ENCODE measurements at regions not wholly inside any gene's neighbourhood (a gene's known extent, or its start where the extent isn't known, plus 50 kb on each side); places are given as distances from the start of the nearest gene placed in this dataset.
A peak's percentile ranks its signal among the peaks of the same experiment; 100 is the strongest.

- DNase-seq (ENCODE audit: insufficient read length): no peak
- FAIRE-seq: no peak
- TF ChIP-seq TAF1 (IDR thresholded peaks at IDR 0.05; ENCODE audit: borderline replicate concordance, low read depth, low read length): no peak
- no peak for TF ChIP-seq POLR2A (IDR thresholded peaks at IDR 0.05; ENCODE audit: low read depth, low read length)
- no peak for TF ChIP-seq POLR2AphosphoS5 (IDR thresholded peaks at IDR 0.05; ENCODE audit: low read depth, low read length)
Measured at GRCh38 chr5:68659881-68660280, 433.9 kb upstream of the SLC30A5 start.

DNA sequence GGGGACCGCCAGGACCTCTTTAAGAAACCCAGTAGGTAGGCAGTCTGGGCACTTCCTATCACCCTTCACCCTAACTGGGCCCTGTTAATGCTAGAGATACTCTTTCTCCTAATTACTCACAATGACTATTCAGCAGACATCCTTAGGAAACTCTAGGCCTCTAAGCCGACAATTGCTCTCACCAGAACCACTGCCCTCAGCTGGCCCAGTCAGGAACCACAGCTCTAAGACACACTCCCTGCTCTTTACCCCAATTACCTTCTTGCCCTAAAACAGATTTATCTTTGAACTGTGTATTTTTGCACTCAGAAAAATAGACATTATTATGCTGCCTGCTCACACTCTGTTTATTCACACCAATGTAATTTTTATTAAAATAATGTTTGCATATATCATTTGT, 432.6 kb upstream of the SLC30A5 start:
- TF ChIP-seq TAF1 (IDR thresholded peaks at IDR 0.05; ENCODE audit: borderline replicate concordance, low read depth, low read length) (no peak), POLR2A (IDR thresholded peaks at IDR 0.05; ENCODE audit: low read depth, low read length) (no peak), POLR2AphosphoS5 (IDR thresholded peaks at IDR 0.05; ENCODE audit: low read depth, low read length) (no peak)
- FAIRE-seq (peak; percentile 24), DNase-seq (ENCODE audit: insufficient read length) (no peak)

DNA sequence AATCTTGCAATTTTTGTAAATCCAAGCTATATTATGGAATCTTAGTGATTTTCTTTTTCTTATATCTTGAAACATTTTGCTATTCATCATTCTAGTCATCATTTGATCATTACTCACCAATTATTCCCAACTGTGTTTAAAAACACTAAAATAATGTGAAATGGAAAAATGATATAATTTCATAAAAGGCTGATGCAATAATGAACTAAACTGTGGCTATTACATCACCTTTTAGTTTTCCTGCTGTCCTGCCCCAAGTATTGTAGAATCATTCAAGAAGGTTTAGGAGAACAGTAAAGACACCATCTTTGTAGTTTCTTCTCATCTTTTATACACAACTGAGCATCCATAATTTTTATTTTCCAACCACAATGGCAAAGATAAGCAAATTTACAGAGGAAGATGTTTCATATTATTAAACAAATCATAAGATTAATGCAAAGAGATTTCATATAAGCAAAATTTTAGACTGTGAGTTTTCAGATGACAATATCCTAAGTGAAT, 431.0 kb upstream of the SLC30A5 start:
- DNase-seq (ENCODE audit: insufficient read length) (no peak), FAIRE-seq (no peak)
- no peak for TF ChIP-seq POLR2A (IDR thresholded peaks at IDR 0.05; ENCODE audit: low read depth, low read length)

DNA sequence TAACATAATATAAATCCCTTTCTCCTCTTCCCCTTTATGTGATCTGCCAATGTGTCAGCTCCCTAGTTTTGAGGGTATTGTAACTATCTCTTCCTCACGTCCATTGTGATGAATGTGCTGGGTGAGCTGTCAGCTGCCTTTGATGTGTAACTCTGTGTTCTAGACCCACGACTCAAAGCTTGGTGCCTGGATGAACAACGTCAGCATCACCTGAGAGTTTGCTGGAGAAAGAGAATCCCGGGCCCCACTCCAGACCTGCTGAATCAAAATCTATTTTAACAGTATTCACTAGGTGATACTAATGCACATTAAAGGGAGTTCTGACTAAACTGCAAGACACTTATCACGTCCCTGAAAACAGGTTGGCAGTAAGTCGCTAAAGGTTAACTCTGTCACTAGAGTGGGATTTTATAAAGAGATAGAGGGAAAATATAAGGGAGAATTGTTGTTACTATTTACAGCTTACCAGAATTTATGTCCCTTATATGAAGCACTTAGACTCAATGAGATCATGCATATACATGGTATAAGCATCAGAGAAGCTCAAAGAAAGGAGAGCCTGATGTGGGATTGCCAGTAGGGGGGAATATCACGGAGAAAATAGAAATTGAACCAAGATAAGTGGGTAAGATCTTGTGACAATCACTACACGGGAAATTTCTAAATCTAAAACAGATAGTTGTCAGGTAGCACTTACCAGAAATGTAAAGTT, 423.8 kb upstream of the SLC30A5 start:
- no peak for DNase-seq (ENCODE audit: insufficient read length)
- FAIRE-seq: no peak
- TF ChIP-seq POLR2A (IDR thresholded peaks at IDR 0.05; ENCODE audit: low read depth, low read length): no peak
- no peak for TF ChIP-seq POLR2AphosphoS5 (IDR thresholded peaks at IDR 0.05; ENCODE audit: low read depth, low read length)

GRCh38 chr5:68673106-68673822, 420.6 kb upstream of the SLC30A5 start:
- no peak for FAIRE-seq
- no peak for DNase-seq (ENCODE audit: insufficient read length)
- TF ChIP-seq POLR2A (IDR thresholded peaks at IDR 0.05; ENCODE audit: low read depth, low read length) (no peak), TAF1 (IDR thresholded peaks at IDR 0.05; ENCODE audit: borderline replicate concordance, low read depth, low read length) (no peak), POLR2AphosphoS5 (IDR thresholded peaks at IDR 0.05; ENCODE audit: low read depth, low read length) (no peak)

- DNase-seq (ENCODE audit: insufficient read length): no peak
- FAIRE-seq: no peak
- TF ChIP-seq POLR2A (IDR thresholded peaks at IDR 0.05; ENCODE audit: low read depth, low read length) (no peak), TAF1 (IDR thresholded peaks at IDR 0.05; ENCODE audit: borderline replicate concordance, low read depth, low read length) (no peak), POLR2AphosphoS5 (IDR thresholded peaks at IDR 0.05; ENCODE audit: low read depth, low read length) (no peak)
Measured at GRCh38 chr5:68673823-68674180, 420.0 kb upstream of the SLC30A5 start.

- DNase-seq (ENCODE audit: insufficient read length): no peak
- TF ChIP-seq TAF1 (IDR thresholded peaks at IDR 0.05; ENCODE audit: borderline replicate concordance, low read depth, low read length) (no peak), POLR2A (IDR thresholded peaks at IDR 0.05; ENCODE audit: low read depth, low read length) (no peak), POLR2AphosphoS5 (IDR thresholded peaks at IDR 0.05; ENCODE audit: low read depth, low read length) (no peak)
- no peak for FAIRE-seq
Measured at GRCh38 chr5:68679041-68679440, 414.8 kb upstream of the SLC30A5 start.

DNA sequence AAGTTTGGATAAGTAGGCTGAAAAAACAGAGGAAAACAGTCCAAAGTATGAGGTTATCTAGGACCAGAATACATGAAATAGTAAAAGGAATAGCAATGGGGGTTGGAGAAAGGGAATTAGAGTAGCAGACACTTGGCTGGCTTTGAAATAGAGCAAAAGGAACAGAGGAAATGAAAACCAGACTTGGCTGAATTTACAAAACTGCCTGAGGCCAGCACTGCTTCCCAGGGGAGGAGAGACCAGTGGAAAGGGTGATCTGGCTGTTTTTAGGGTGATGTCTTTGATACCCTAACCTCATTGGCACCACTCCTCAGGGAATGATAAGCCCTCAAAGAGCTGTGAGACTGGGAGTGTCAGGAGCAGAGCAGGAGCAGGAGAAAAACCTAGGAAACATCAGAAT, 413.4 kb upstream of the SLC30A5 start:
- FAIRE-seq: no peak
- DNase-seq (ENCODE audit: insufficient read length): no peak
- TF ChIP-seq POLR2AphosphoS5 (IDR thresholded peaks at IDR 0.05; ENCODE audit: low read depth, low read length) (no peak), POLR2A (IDR thresholded peaks at IDR 0.05; ENCODE audit: low read depth, low read length) (no peak), TAF1 (IDR thresholded peaks at IDR 0.05; ENCODE audit: borderline replicate concordance, low read depth, low read length) (no peak)

GRCh38 chr5:68681929-68682328, 411.9 kb upstream of the SLC30A5 start:
- DNase-seq (ENCODE audit: insufficient read length) (no peak), FAIRE-seq (no peak)
- no peak for TF ChIP-seq POLR2AphosphoS5 (IDR thresholded peaks at IDR 0.05; ENCODE audit: low read depth, low read length)
- TF ChIP-seq TAF1 (IDR thresholded peaks at IDR 0.05; ENCODE audit: borderline replicate concordance, low read depth, low read length): no peak
- no peak for TF ChIP-seq POLR2A (IDR thresholded peaks at IDR 0.05; ENCODE audit: low read depth, low read length)

GRCh38 chr5:68682400-68683160, 411.2 kb upstream of the SLC30A5 start:
- no peak for FAIRE-seq
- TF ChIP-seq POLR2AphosphoS5 (IDR thresholded peaks at IDR 0.05; ENCODE audit: low read depth, low read length) (no peak), POLR2A (IDR thresholded peaks at IDR 0.05; ENCODE audit: low read depth, low read length) (no peak), TAF1 (IDR thresholded peaks at IDR 0.05; ENCODE audit: borderline replicate concordance, low read depth, low read length) (no peak)
- no peak for DNase-seq (ENCODE audit: insufficient read length)

GRCh38 chr5:68683632-68684036, 410.2 kb upstream of the SLC30A5 start:
- TF ChIP-seq POLR2A (IDR thresholded peaks at IDR 0.05; ENCODE audit: low read depth, low read length) (no peak), TAF1 (IDR thresholded peaks at IDR 0.05; ENCODE audit: borderline replicate concordance, low read depth, low read length) (no peak), POLR2AphosphoS5 (IDR thresholded peaks at IDR 0.05; ENCODE audit: low read depth, low read length) (no peak)
- DNase-seq (ENCODE audit: insufficient read length): no peak
- no peak for FAIRE-seq

All from GM12892 (cell line).